Fibroblast of pulmonary artery (primary cell): ENCODE measurements at regions not wholly inside any gene's neighbourhood (a gene's known extent, or its start where the extent isn't known, plus 50 kb on each side); places are given as distances from the start of the nearest gene placed in this dataset.

Experiments
- DNase-seq: peaks from one replicate; pipeline ENCODE4 v3.0.0-alpha.2; 2010; ENCODE audit warnings: low read depth
- H3K4me3 ChIP-seq: replicated peaks from 2 replicates; pipeline ENCODE4 v1.5.1; 2011; ENCODE audit warnings: low read depth, mild to moderate bottlenecking, control low read depth, low read length, moderate library complexity
- CTCF ChIP-seq: IDR thresholded peaks from 2 replicates; pipeline ENCODE4 v1.5.1; 2011; ENCODE audit warnings: mild to moderate bottlenecking, control low read depth, low read length, inconsistent platforms; ENCODE audit errors: missing control alignments

- no peak overlapping the region for H3K4me3 ChIP-seq
- no peak for DNase-seq
- TF ChIP-seq CTCF = no peak
Measured at GRCh38 chr2:82913566-82913965, 1545.5 kb downstream of the SUCLG1 start.

- H3K4me3 ChIP-seq = no peak overlapping the region
- no peak for TF ChIP-seq CTCF
- no peak for DNase-seq
Measured at GRCh38 chr2:82896117-82896516, 1563.0 kb downstream of the SUCLG1 start.

- no peak overlapping the region for H3K4me3 ChIP-seq
- TF ChIP-seq CTCF = no peak
- no peak for DNase-seq
Measured at GRCh38 chr2:82893190-82893589, 1565.9 kb downstream of the SUCLG1 start.

GRCh38 chr2:82879803-82880202, 1579.3 kb downstream of the SUCLG1 start:
- peak; percentile 86 for DNase-seq
- H3K4me3 ChIP-seq = no peak overlapping the region
- TF ChIP-seq CTCF = no peak

- no peak for TF ChIP-seq CTCF
- no peak overlapping the region for H3K4me3 ChIP-seq
- no peak for DNase-seq
Measured at GRCh38 chr2:82875858-82876257, 1583.2 kb downstream of the SUCLG1 start.

- no peak overlapping the region for H3K4me3 ChIP-seq
- DNase-seq = no peak
- TF ChIP-seq CTCF = no peak
Measured at GRCh38 chr2:82857967-82858366, 1601.1 kb downstream of the SUCLG1 start.

GRCh38 chr2:82853299-82853698, 1605.8 kb downstream of the SUCLG1 start:
- no peak for TF ChIP-seq CTCF
- H3K4me3 ChIP-seq = no peak overlapping the region
- no peak for DNase-seq
